Fibroblast of lung (primary cell): ENCODE measurements at regions not wholly inside any gene's neighbourhood (a gene's known extent, or its start where the extent isn't known, plus 50 kb on each side); places are given as distances from the start of the nearest gene placed in this dataset.
"Not testable (repeated sequence)": the region's sequence is repeated elsewhere in the genome, so short reads cannot be mapped to it uniquely, and the experiment has no call there.

Source experiments
- DNase-seq, 2 donors: peaks; one replicate each; pipeline versions ENCODE4 v3.0.0 to v3.0.0-alpha.2; 2010; ENCODE audit warnings: low read depth in 2 of 2
- H2AFZ ChIP-seq: 2 replicates; pipeline ENCODE4 v1.5.1; 2012; ENCODE audit warnings: low read length, control low read depth, inconsistent platforms
- H3K27ac ChIP-seq: 2 replicates; pipeline ENCODE4 v1.5.1; 2011; ENCODE audit warnings: low read length, control low read depth; ENCODE audit not compliant: insufficient read depth
- H3K27me3 ChIP-seq: 2 replicates; pipeline ENCODE4 v1.5.1; 2011; ENCODE audit warnings: mild to moderate bottlenecking, low read length; ENCODE audit not compliant: control insufficient read depth, insufficient read depth
- H3K36me3 ChIP-seq: 2 replicates; pipeline ENCODE4 v1.5.1; 2011; ENCODE audit warnings: low read length; ENCODE audit not compliant: control insufficient read depth, insufficient read depth
- H3K4me1 ChIP-seq: 2 replicates; pipeline ENCODE4 v1.5.1; 2011; ENCODE audit warnings: low read length; ENCODE audit not compliant: control insufficient read depth, insufficient read depth; ENCODE audit errors: extremely low read depth
- H3K4me2 ChIP-seq: 2 replicates; pipeline ENCODE4 v1.5.1; 2011; ENCODE audit warnings: low read length, control low read depth; ENCODE audit not compliant: insufficient read depth; ENCODE audit errors: extremely low read depth
- H3K4me3 ChIP-seq, 4 experiments: fragments of 200-600 bp in 1 of 4; sonication (generic) in 1 of 4; replicated peaks in 1 of 4; 2 replicates each; pipeline ENCODE4 v1.5.1; 2011 to 2016; ENCODE audit warnings: low read length in 4 of 4, low read depth in 3 of 4, mild to moderate bottlenecking in 3 of 4, control low read depth in 2 of 4, inconsistent platforms in 1 of 4, mixed read lengths in 1 of 4; ENCODE audit not compliant: insufficient read depth in 1 of 4; ENCODE audit errors: control extremely low read depth in 1 of 4
- H3K79me2 ChIP-seq: 2 replicates; pipeline ENCODE4 v1.5.1; 2012; ENCODE audit warnings: mild to moderate bottlenecking, low read length, inconsistent platforms; ENCODE audit not compliant: control insufficient read depth, insufficient read depth
- H3K9ac ChIP-seq: 2 replicates; pipeline ENCODE4 v1.5.1; 2011; ENCODE audit warnings: mild to moderate bottlenecking, low read length, control low read depth; ENCODE audit not compliant: insufficient read depth
- H3K9me3 ChIP-seq: 2 replicates; pipeline ENCODE4 v1.5.1; 2012; ENCODE audit warnings: low read depth, low read length; ENCODE audit not compliant: control insufficient read depth, insufficient read depth
- H4K20me1 ChIP-seq: 2 replicates; pipeline ENCODE4 v1.5.1; 2011; ENCODE audit warnings: low read length; ENCODE audit not compliant: control insufficient read depth, insufficient read depth; ENCODE audit errors: extremely low read depth
- EZH2 ChIP-seq: IDR thresholded peaks from 2 replicates; pipeline ENCODE4 v1.5.1; 2012; ENCODE audit warnings: low read length, control low read depth, mild to moderate bottlenecking; ENCODE audit errors: missing control alignments
- TF ChIP-seq, protein P1 (sequence below), 2 donors: IDR thresholded peaks in 1 of 2; conservative IDR thresholded peaks in 1 of 2; 1 replicate in 1 of 2; 2 replicates in 1 of 2; pipeline ENCODE4 v1.5.1; 2011 to 2012; ENCODE audit warnings: low read length in 2 of 2, control low read depth in 1 of 2, inconsistent platforms in 1 of 2, low read depth in 1 of 2, mild to moderate bottlenecking in 1 of 2

- Histone ChIP-seq H3K36me3 (no peaks in the 10 kb centered on the region), H3K79me2 (no peaks in the 10 kb centered on the region), H3K9me3 (no peaks in the 10 kb centered on the region), H2AFZ (no peak overlapping the region), H3K4me3 (no peak overlapping the region), H3K27ac (no peak overlapping the region), H3K9ac (no peak overlapping the region), H3K27me3 (no peaks in the 10 kb centered on the region), H3K4me1 (peaks cover 5% of the 10 kb centered on the region), H3K4me2 (no peak overlapping the region), H4K20me1 (no peaks in the 10 kb centered on the region)
- DNase-seq: peak; percentile 54 to 85
- TF ChIP-seq EZH2: no peak
- TF ChIP-seq, protein P1, sequence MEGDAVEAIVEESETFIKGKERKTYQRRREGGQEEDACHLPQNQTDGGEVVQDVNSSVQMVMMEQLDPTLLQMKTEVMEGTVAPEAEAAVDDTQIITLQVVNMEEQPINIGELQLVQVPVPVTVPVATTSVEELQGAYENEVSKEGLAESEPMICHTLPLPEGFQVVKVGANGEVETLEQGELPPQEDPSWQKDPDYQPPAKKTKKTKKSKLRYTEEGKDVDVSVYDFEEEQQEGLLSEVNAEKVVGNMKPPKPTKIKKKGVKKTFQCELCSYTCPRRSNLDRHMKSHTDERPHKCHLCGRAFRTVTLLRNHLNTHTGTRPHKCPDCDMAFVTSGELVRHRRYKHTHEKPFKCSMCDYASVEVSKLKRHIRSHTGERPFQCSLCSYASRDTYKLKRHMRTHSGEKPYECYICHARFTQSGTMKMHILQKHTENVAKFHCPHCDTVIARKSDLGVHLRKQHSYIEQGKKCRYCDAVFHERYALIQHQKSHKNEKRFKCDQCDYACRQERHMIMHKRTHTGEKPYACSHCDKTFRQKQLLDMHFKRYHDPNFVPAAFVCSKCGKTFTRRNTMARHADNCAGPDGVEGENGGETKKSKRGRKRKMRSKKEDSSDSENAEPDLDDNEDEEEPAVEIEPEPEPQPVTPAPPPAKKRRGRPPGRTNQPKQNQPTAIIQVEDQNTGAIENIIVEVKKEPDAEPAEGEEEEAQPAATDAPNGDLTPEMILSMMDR (conservative IDR thresholded peaks at IDR 0.05 in 1 of 2, IDR thresholded peaks at IDR 0.05 in 1 of 2; ENCODE audit: low read depth in 1 of 2, low read length in 2 of 2): no peak
These were observed 85.4 kb upstream of the HIF1A start for GRCh38 chr14:61609884-61610283.

DNA sequence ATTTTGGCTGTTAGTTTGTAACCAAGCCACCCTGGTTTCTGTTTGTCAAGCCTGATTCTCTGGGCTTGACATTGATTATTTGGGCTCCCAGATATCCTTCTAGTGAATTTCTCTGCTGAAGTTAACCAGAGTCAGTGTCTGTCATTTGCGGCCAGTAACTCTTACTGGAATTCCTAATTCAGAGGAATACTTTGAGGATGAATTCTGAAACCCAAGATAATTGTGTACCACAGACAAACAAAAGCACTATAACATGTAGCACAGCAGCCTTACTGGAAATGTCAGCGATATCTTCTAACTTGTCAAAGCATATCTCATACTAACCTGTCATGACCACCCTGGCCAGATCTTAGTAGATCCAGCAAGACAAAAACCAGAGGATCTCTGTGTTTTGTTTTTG lies 84.4 kb upstream of the HIF1A start:
- no peaks in the 10 kb centered on the region for H3K79me2 ChIP-seq
- no peaks in the 10 kb centered on the region for H3K9me3 ChIP-seq
- H2AFZ ChIP-seq: no peak overlapping the region
- DNase-seq: no peak
- no peak for TF ChIP-seq EZH2
- TF ChIP-seq, protein P1 (conservative IDR thresholded peaks at IDR 0.05 in 1 of 2, IDR thresholded peaks at IDR 0.05 in 1 of 2; ENCODE audit: low read depth in 1 of 2, low read length in 2 of 2): no peak
- H4K20me1 ChIP-seq: no peaks in the 10 kb centered on the region
- no peak overlapping the region for H3K4me2 ChIP-seq
- no peaks in the 10 kb centered on the region for H3K27me3 ChIP-seq
- H3K27ac ChIP-seq: no peak overlapping the region
- no peaks in the 10 kb centered on the region for H3K36me3 ChIP-seq
- H3K4me1 ChIP-seq: peaks cover 5% of the 10 kb centered on the region
- no peak overlapping the region for H3K9ac ChIP-seq
- no peak overlapping the region for H3K4me3 ChIP-seq

GRCh38 chr14:61611880-61612630 lies 83.3 kb upstream of the HIF1A start:
- TF ChIP-seq EZH2: no peak
- TF ChIP-seq, protein P1 (conservative IDR thresholded peaks at IDR 0.05 in 1 of 2, IDR thresholded peaks at IDR 0.05 in 1 of 2; ENCODE audit: low read depth in 1 of 2, low read length in 2 of 2): no peak
- Histone ChIP-seq H3K9ac (no peak overlapping the region), H3K36me3 (no peaks in the 10 kb centered on the region), H3K27me3 (no peaks in the 10 kb centered on the region), H3K4me1 (peaks cover 6% of the 10 kb centered on the region), H3K9me3 (no peaks in the 10 kb centered on the region), H3K27ac (no peak overlapping the region), H3K4me2 (no peak overlapping the region), H3K4me3 (no peak overlapping the region), H2AFZ (no peak overlapping the region), H4K20me1 (no peaks in the 10 kb centered on the region), H3K79me2 (no peaks in the 10 kb centered on the region)
- DNase-seq: peak in 1 of 2 donors; percentile 46

DNA sequence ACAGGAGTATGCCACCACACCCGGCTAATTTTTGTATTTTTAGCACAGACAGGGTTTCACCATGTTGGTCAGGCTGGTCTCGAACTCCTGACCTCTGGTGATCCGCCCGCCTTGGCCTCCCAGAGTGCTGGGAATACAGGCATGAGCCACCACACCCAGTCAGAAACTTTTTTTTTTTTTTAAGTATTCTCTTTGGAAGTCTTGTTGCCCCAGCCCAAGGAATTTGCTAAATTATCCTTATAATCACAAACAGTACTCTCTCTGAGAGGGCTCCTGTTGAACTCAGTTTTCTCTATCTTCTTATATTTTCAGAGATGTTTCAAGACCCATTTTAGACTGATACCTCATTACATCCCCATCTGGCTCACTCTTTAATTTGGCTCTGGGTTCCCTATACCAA lies 82.3 kb upstream of the HIF1A start:
- H3K9me3 ChIP-seq, H3K79me2 ChIP-seq, DNase-seq, H3K4me1 ChIP-seq, H4K20me1 ChIP-seq, H2AFZ ChIP-seq, H3K27ac ChIP-seq, H3K9ac ChIP-seq, H3K36me3 ChIP-seq, H3K4me2 ChIP-seq, H3K27me3 ChIP-seq, H3K4me3 ChIP-seq: not testable (repeated sequence)
